UCSD-AML1 (cell line): ENCODE measurements at regions not wholly inside any gene's neighbourhood (a gene's known extent, or its start where the extent isn't known, plus 50 kb on each side); places are given as distances from the start of the nearest gene placed in this dataset.

Experiments
- DNase-seq: peaks from one replicate; lab custom pipeline; 2025; ENCODE audit not compliant: unreplicated experiment; lab: John Stamatoyannopoulos, UW

- no peak for DNase-seq
These were observed 1167.0 kb downstream of the SORCS3 start for GRCh38 chr10:105807935-105808587.

DNA sequence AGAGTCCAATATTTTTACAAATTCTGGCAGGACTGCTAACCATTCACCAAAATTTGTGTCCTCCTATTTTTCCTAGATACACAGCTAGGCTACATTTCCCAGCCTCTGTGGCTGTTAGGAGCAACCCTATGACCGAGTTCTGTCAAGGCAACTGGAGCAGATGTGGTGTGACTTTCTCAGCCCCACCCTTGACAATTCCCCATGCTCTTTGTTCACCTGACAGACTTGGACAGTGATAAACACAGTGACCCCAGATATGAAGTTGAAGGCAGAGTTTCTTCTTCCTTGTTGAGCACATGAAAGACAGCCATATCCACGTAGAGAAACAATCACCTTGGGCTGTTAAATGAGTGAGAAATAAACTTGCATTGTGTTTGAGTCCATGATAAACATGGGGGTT, 1162.1 kb downstream of the SORCS3 start:
- DNase-seq: no peak

DNA sequence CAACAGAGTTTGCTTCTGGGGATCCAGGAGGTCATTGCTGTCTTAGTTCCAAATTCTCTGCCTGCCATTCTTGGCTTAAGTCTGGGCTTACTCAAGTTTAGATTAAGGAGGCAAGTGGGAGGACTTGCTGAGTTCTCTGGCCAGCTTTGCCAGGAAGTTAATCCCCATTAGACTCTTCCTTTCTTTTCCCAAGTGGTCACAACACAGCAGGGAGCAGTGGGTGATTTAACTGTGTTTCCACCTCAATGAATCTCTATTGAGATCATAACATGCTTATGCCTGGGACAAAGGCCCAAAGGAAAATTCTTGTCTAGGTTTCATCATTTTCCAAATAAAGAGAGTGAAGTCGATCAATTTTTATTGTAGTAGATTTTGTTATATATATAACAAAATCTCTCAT, 1159.6 kb downstream of the SORCS3 start:
- no peak for DNase-seq

DNA sequence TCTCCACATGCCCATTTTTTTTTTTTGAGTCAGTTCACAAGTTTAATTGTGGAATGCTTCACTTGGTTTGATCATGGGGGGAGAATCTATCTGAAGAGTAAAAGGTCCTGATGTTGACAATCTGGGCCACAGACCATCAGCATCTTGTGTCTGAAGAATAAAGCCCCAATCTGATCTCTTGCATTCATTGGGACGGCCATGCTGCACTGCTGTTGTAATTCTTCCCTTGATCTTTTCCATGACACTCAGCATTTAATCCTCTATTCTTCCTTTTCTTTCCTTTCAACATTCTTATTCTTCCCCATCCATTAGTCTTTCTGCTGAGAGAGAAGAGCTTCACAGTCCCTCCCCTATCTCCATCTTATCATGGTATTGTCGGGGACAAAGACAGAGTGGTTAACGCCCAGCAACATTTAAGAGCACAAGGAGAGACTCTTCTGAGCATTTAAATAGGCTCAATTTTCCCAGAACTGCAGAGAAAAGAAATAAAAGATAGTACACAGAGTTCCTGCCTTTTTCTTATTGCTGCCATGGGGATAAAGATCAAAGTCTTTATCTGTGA, 1157.3 kb downstream of the SORCS3 start:
- DNase-seq: no peak

- no peak for DNase-seq
These were observed 1156.3 kb downstream of the SORCS3 start for GRCh38 chr10:105797234-105797890.

GRCh38 chr10:105793071-105793470, 1152.0 kb downstream of the SORCS3 start:
- DNase-seq: no peak

DNA sequence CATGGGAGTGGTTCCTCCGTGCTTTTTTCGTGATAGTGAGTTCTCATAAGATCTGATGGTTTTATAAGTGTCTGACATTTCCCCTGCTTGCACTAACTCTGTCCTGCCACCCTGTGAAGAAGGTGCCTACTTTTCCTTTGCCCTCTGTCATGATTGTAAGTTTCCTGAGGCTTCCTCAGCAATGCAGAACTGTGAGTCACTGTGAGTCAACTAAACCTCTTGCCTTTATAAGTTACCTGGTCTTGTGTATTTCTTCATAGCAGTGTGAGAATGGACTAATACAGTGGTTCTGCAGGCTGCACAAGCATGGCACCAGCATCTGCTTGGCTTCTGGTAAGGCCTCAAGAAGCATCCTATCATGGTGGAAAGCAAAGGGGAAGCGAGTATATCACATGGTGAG, 1144.6 kb downstream of the SORCS3 start:
- no peak for DNase-seq

DNA sequence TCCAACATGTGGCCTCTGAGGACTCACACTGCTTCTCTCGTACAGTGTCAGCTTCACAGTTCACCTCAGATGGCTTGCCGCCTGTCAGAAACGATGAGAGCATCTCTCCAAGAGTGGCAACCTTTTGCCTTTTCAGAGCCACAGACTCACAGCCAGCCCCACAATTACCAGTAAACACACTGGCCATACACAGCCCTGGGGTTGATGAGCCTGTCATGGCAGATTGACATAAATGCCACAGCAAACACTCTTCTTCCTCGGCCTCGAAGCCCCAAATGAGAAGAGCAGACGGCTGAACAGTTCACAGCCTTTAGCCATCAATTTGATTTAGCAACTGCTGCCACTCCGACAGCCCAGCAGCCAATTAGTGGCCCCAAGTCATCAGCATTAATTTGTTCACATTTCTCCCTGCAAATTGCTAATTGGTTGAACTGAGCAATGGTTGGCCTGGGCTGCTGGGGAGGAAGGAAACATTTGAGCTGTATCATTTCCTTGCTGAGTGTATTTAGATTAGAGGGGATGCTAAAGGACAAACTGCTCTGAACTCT, 1142.9 kb downstream of the SORCS3 start:
- no peak for DNase-seq

- DNase-seq: no peak
These were observed 1133.8 kb downstream of the SORCS3 start for GRCh38 chr10:105774881-105775280.

- DNase-seq: no peak
These were observed 1133.3 kb downstream of the SORCS3 start for GRCh38 chr10:105774351-105774750.

DNA sequence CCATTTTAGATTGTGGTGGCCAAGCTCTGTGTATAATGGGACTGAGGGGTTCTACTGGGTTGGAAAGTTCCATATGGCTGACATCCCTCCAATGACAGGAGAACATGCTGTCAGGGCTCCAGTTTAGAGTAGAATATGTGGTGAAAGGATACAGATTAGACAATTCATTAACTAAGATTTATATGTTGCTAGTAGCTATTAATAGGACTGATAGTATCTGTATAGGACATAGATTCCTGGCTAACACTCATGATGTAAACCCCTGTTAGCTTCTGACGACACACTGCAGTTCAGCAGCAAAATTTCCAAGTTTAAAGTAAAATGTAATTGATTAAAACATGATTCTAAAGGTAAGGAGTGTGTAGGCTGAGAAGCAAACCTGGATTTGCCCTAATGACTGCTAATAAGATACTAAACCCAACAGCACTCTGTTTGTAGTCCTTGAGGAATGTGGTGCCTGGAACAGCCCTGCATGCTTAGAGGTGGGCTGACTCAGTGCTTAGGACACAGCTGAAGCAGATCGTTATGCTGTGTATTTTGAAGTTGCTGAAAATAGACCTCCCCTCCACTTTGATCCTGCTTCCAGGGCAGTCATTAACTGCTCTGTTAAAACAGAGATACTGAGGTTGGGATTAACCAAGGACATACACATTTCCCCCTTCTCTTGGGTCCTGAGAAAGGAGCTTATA, 1129.6 kb downstream of the SORCS3 start:
- no peak for DNase-seq

DNA sequence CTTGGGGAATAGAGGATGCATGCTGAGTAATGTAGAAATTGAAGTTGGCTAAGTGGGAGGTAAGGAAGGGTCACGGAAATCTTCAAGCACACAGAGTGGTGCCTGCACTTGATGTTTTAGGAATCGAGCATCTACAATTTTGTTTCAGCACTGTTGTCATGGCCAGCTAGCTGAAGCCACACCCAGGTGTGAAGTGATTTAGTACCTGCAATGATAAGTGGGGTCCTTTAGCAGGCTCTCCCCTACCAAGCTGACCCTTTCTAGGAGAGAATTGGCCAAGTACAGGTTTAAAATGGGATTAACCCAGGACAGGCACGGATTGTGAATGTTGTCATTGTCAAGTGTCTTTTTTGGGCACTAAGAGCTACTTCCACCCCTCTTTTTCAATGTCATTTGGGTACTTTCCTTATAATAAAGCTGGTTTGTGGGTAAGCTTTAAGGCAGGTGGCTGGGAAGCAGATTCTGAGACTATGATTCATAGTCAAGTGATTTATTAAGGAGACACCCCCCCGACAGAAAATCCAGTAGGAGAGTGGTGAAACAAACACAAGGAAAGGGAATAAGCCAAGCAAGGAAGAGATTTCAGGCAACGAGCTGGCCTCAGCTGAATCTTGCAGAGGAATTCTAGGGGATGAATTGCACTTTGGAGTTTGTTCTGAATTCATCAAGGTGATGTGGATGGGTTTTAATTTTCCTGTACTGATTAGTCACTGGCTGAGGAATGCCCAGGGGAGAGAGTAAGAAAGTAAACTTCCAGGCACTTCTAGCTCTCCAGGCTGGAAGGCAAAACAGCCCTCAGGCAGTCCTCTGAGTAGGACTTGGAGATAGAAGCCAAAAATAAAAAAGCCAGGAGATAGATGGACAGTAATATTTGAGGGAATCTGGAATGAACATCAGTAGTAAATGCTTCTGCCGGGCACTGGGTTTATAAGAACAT, 1128.4 kb downstream of the SORCS3 start:
- no peak for DNase-seq

DNA sequence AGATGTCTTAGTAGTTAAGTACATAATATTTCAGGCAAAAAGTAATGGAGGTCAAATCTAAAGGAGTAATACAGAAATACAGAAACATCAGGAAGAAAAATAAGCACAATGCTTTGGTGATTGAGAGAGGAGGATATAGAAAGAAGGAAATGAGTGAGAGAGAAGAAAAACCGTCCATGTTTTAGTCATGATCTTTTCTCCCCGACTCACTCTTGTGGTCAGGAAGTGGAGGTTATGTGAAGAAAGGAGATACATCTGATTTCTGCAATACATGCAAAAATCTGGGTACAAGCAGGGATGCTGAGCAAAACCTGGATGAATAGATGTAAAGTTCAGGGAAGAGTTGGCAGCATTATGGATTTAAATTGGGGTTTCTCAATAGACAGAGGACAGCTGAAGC, 1122.5 kb downstream of the SORCS3 start:
- no peak for DNase-seq

GRCh38 chr10:105761576-105762260, 1120.6 kb downstream of the SORCS3 start:
- DNase-seq: no peak

GRCh38 chr10:105759669-105760068, 1118.6 kb downstream of the SORCS3 start:
- DNase-seq: no peak

DNA sequence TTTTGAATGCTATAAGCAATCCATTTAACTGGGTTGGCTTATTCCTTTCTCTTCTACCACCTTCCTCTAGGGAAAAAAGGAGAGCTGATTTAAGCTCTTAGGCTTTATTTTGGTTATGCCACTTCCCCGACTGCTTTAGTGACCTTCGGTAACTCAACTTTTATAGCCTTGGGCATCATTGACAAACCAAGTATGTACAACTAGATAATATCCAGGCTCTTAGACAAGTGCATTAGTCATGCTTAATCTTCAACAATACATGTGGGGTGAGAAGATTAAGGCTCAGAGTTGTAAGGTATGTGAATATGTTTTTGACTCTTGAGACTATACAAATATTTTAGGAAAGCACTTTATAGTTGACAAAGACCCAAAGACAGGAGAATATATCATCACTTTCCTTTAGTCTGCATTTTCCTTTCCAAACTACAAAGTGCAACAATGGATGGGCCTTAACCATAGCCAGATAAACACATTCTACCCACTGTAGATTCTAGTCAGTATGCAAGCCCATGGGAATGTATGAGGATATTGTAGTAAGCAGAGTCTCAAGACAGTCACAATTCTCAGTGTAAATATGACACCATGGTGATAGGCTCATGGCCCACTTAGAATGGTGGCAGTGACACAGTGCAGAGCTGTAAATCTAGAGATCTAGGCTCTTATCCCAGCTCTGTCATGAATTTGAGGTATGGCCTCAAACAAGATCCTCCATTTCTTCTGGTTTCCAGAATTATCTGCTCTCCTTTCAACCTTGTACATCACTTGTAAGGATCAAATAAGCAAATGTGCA, 1117.3 kb downstream of the SORCS3 start:
- no peak for DNase-seq

GRCh38 chr10:105757302-105757701, 1116.2 kb downstream of the SORCS3 start:
- no peak for DNase-seq

GRCh38 chr10:105756386-105756785, 1115.3 kb downstream of the SORCS3 start:
- DNase-seq: no peak

GRCh38 chr10:105751688-105752087, 1110.6 kb downstream of the SORCS3 start:
- DNase-seq: no peak
